Globus pallidus (tissue), 1 donor: ENCODE measurements at regions not wholly inside any gene's neighbourhood (a gene's known extent, or its start where the extent isn't known, plus 50 kb on each side); places are given as distances from the start of the nearest gene placed in this dataset.

Experiments
- DNase-seq: peaks from one replicate; pipeline ENCODE4 v3.0.0-alpha.2; 2015; ENCODE audit warnings: low spot score

- no peak for DNase-seq
Measured at GRCh38 chr4:166491635-166492034, 618.6 kb downstream of the TLL1 start.

- no peak for DNase-seq
Measured at GRCh38 chr4:166493924-166494345, 620.9 kb downstream of the TLL1 start.

- no peak for DNase-seq
Measured at GRCh38 chr4:166498546-166498945, 625.5 kb downstream of the TLL1 start.

- no peak for DNase-seq
Measured at GRCh38 chr4:166499820-166500219, 626.8 kb downstream of the TLL1 start.

- DNase-seq = peak; percentile 13
Measured at GRCh38 chr4:166501941-166502382, 628.9 kb downstream of the TLL1 start.

- no peak for DNase-seq
Measured at GRCh38 chr4:166502660-166503059, 629.6 kb downstream of the TLL1 start.

GRCh38 chr4:166506051-166506450 is 633.0 kb downstream of the TLL1 start:
- DNase-seq = no peak

GRCh38 chr4:166512267-166512666 is 639.2 kb downstream of the TLL1 start:
- DNase-seq = no peak

- DNase-seq = no peak
Measured at GRCh38 chr4:166518315-166518714, 645.3 kb downstream of the TLL1 start.

- DNase-seq = no peak
Measured at GRCh38 chr4:166518776-166519175, 645.7 kb downstream of the TLL1 start.

GRCh38 chr4:166519774-166520173 is 646.7 kb downstream of the TLL1 start:
- DNase-seq = no peak

GRCh38 chr4:166527500-166527899 is 654.5 kb downstream of the TLL1 start:
- DNase-seq = no peak

GRCh38 chr4:166531703-166532102 is 658.7 kb downstream of the TLL1 start:
- no peak for DNase-seq

- DNase-seq = no peak
Measured at GRCh38 chr4:166535865-166536264, 662.8 kb downstream of the TLL1 start.

GRCh38 chr4:166538491-166539005 is 665.5 kb downstream of the TLL1 start:
- DNase-seq = no peak

- DNase-seq = no peak
Measured at GRCh38 chr4:166546009-166546408, 673.0 kb downstream of the TLL1 start.

GRCh38 chr4:166577639-166578038 is 656.7 kb downstream of the SPOCK3 start:
- no peak for DNase-seq

- no peak for DNase-seq
Measured at GRCh38 chr4:166585491-166585890, 648.8 kb downstream of the SPOCK3 start.

GRCh38 chr4:166594326-166594946 is 639.9 kb downstream of the SPOCK3 start:
- DNase-seq = peak; percentile 25

- DNase-seq = no peak
Measured at GRCh38 chr4:166600264-166600663, 634.0 kb downstream of the SPOCK3 start.

GRCh38 chr4:166602068-166602467 is 632.2 kb downstream of the SPOCK3 start:
- DNase-seq = no peak

- no peak for DNase-seq
Measured at GRCh38 chr4:166622425-166622977, 611.8 kb downstream of the SPOCK3 start.

GRCh38 chr4:166625018-166625637 is 609.2 kb downstream of the SPOCK3 start:
- DNase-seq = no peak
